Endothelial cell of umbilical vein (primary cell): ENCODE measurements at regions not wholly inside any gene's neighbourhood (a gene's known extent, or its start where the extent isn't known, plus 50 kb on each side); places are given as distances from the start of the nearest gene placed in this dataset.
"Not testable (repeated sequence)": the region's sequence is repeated elsewhere in the genome, so short reads cannot be mapped to it uniquely, and the experiment has no call there.

ENCODE experiments used
- CTCF ChIP-seq, 2 donors: IDR thresholded peaks; 1 replicate in 1 of 2; 2 replicates in 1 of 2; pipeline ENCODE4 v1.5.1; 2011; ENCODE audit warnings: low read length in 2 of 2, mild to moderate bottlenecking in 2 of 2, moderate library complexity in 2 of 2, control low read depth in 1 of 2, inconsistent platforms in 1 of 2, low read depth in 1 of 2; ENCODE audit not compliant: insufficient read depth in 1 of 2; ENCODE audit errors: extremely low read depth in 1 of 2
- EZH2 ChIP-seq: IDR thresholded peaks from 2 replicates; pipeline ENCODE4 v1.6.1; 2012; ENCODE audit warnings: borderline replicate concordance, low read depth, mild to moderate bottlenecking, moderate library complexity, low read length, inconsistent platforms; ENCODE audit not compliant: severe bottlenecking
- FOS ChIP-seq: IDR thresholded peaks from 2 replicates; pipeline ENCODE4 v1.6.1; 2011; ENCODE audit warnings: mild to moderate bottlenecking, low read length, moderate library complexity, borderline replicate concordance; ENCODE audit not compliant: insufficient read depth
- GATA2 ChIP-seq: IDR thresholded peaks from 2 replicates; pipeline ENCODE4 v1.7.0; 2011; ENCODE audit warnings: low read depth, mild to moderate bottlenecking, moderate library complexity, mixed read lengths, low read length; ENCODE audit not compliant: insufficient read length, insufficient read depth
- JUN ChIP-seq: IDR thresholded peaks from 2 replicates; pipeline ENCODE4 v1.6.1; 2011; ENCODE audit warnings: borderline replicate concordance, low read depth; ENCODE audit not compliant: insufficient read length, insufficient read depth
- MAX ChIP-seq: IDR thresholded peaks from 2 replicates; pipeline ENCODE4 v1.6.1; 2011; ENCODE audit not compliant: insufficient read depth, insufficient read length
- POLR2A ChIP-seq: IDR thresholded peaks from 2 replicates; pipeline ENCODE4 v1.6.1; 2012; ENCODE audit warnings: low read depth, mild to moderate bottlenecking, control low read depth, low read length
- POLR2AphosphoS5 ChIP-seq: IDR thresholded peaks from 2 replicates; pipeline ENCODE4 v1.6.1; 2012; ENCODE audit warnings: low read depth, mild to moderate bottlenecking, control low read depth, low read length, moderate library complexity; ENCODE audit not compliant: insufficient read depth

GRCh38 chr6:51154925-51155324, 336.3 kb downstream of the TFAP2B start:
- TF ChIP-seq CTCF (IDR thresholded peaks at IDR 0.05; ENCODE audit: extremely low read depth in 1 of 2, insufficient read depth in 1 of 2, low read depth in 1 of 2, low read length in 2 of 2); POLR2A; POLR2AphosphoS5; EZH2; FOS; JUN; GATA2; MAX: not testable (repeated sequence)
